ENCODE measurements at regions not wholly inside any gene's neighbourhood (a gene's known extent, or its start where the extent isn't known, plus 50 kb on each side); places are given as distances from the start of the nearest gene placed in this dataset.

- no peak for DNase-seq
Observed at GRCh38 chr1:2890221-2890850, 88.8 kb upstream of the TTC34 start.

GRCh38 chr1:2891923-2892448 is 90.5 kb upstream of the TTC34 start:
- no peak for DNase-seq

GRCh38 chr1:2893473-2894120 is 92.1 kb upstream of the TTC34 start:
- DNase-seq: no peak

GRCh38 chr1:2894381-2895041 is 93.0 kb upstream of the TTC34 start:
- peak; percentile 9 to 24 for DNase-seq

GRCh38 chr1:2896824-2897223 is 95.3 kb upstream of the TTC34 start:
- DNase-seq: no peak

GRCh38 chr1:2903226-2903625 is 101.7 kb upstream of the TTC34 start:
- no peak for DNase-seq

GRCh38 chr1:2904191-2904590 is 102.7 kb upstream of the TTC34 start:
- DNase-seq: no peak

- no peak for DNase-seq
Observed at GRCh38 chr1:2905356-2905755, 103.9 kb upstream of the TTC34 start.

GRCh38 chr1:2906085-2906484 is 104.6 kb upstream of the TTC34 start:
- DNase-seq: no peak

GRCh38 chr1:2906620-2907019 is 105.1 kb upstream of the TTC34 start:
- DNase-seq: no peak

- DNase-seq: no peak
Observed at GRCh38 chr1:2907051-2907450, 105.6 kb upstream of the TTC34 start.

GRCh38 chr1:2908081-2908480 is 106.6 kb upstream of the TTC34 start:
- DNase-seq: no peak

GRCh38 chr1:2908561-2908960 is 107.1 kb upstream of the TTC34 start:
- DNase-seq: no peak

- no peak for DNase-seq
Observed at GRCh38 chr1:2909797-2910196, 108.3 kb upstream of the TTC34 start.

GRCh38 chr1:2910211-2910610 is 108.7 kb upstream of the TTC34 start:
- no peak for DNase-seq

GRCh38 chr1:2911421-2912178 is 109.7 kb upstream of the ACTRT2 start:
- DNase-seq: no peak

- DNase-seq: no peak
Observed at GRCh38 chr1:2912424-2913061, 108.7 kb upstream of the ACTRT2 start.

- no peak for DNase-seq
Observed at GRCh38 chr1:2913091-2913490, 108.2 kb upstream of the ACTRT2 start.

- no peak for DNase-seq
Observed at GRCh38 chr1:2914702-2915101, 106.6 kb upstream of the ACTRT2 start.

GRCh38 chr1:2916153-2916552 is 105.1 kb upstream of the ACTRT2 start:
- no peak for DNase-seq

GRCh38 chr1:2916706-2917105 is 104.6 kb upstream of the ACTRT2 start:
- DNase-seq: no peak

GRCh38 chr1:2917284-2917683 is 104.0 kb upstream of the ACTRT2 start:
- no peak for DNase-seq

- no peak for DNase-seq
Observed at GRCh38 chr1:2918441-2918840, 102.8 kb upstream of the ACTRT2 start.
